ENCODE measurements at regions not wholly inside any gene's neighbourhood (a gene's known extent, or its start where the extent isn't known, plus 50 kb on each side); places are given as distances from the start of the nearest gene placed in this dataset.
"Not testable (repeated sequence)": the region's sequence is repeated elsewhere in the genome, so short reads cannot be mapped to it uniquely, and the experiment has no call there.

- DNase-seq, result no peak
- intact Hi-C loops (cut with DNase I), result no loop called here
These were observed 933.6 kb upstream of the ROBO1 start for GRCh38 chr3:80701349-80701748.

GRCh38 chr3:80697291-80697690 lies 929.5 kb upstream of the ROBO1 start:
- no peak for DNase-seq
- intact Hi-C loops (cut with DNase I), result no loop called here

GRCh38 chr3:80696280-80696679 lies 928.5 kb upstream of the ROBO1 start:
- DNase-seq, result no peak

GRCh38 chr3:80688814-80689213 lies 921.0 kb upstream of the ROBO1 start:
- DNase-seq, result peak in 16 of 42 donors; percentile 4 to 48 (median 20)
- intact Hi-C loops (cut with DNase I), result no loop called here

More at GRCh38 chr3:80696280-80696679, 928.5 kb upstream of the ROBO1 start:
- intact Hi-C loops (cut with DNase I), result no loop called here

GRCh38 chr3:80682951-80683350 lies 915.2 kb upstream of the ROBO1 start:
- no peak for DNase-seq
- intact Hi-C loops (cut with DNase I), result no loop called here

- no peak for DNase-seq
- intact Hi-C loops (cut with DNase I), result no loop called here
These were observed 914.4 kb upstream of the ROBO1 start for GRCh38 chr3:80682235-80682634.

- intact Hi-C loops (cut with DNase I), result no loop called here
- DNase-seq, result no peak
These were observed 910.0 kb upstream of the ROBO1 start for GRCh38 chr3:80677796-80678195.

GRCh38 chr3:80676866-80677265 lies 909.1 kb upstream of the ROBO1 start:
- no peak for DNase-seq
- intact Hi-C loops (cut with DNase I), result no loop called here

GRCh38 chr3:80676261-80676660 lies 908.5 kb upstream of the ROBO1 start:
- intact Hi-C loops (cut with DNase I), result no loop called here
- no peak for DNase-seq

- DNase-seq, result no peak
- intact Hi-C loops (cut with DNase I), result no loop called here
These were observed 908.0 kb upstream of the ROBO1 start for GRCh38 chr3:80675790-80676189.

- DNase-seq, result no peak
- intact Hi-C loops (cut with DNase I), result no loop called here
These were observed 900.9 kb upstream of the ROBO1 start for GRCh38 chr3:80668600-80669294.

GRCh38 chr3:80668100-80668499 lies 900.3 kb upstream of the ROBO1 start:
- intact Hi-C loops (cut with DNase I), result no loop called here
- DNase-seq, result no peak

GRCh38 chr3:80663426-80663825 lies 895.6 kb upstream of the ROBO1 start:
- DNase-seq, result peak in 1 of 42 donors; percentile 2

GRCh38 chr3:80655216-80655615 lies 887.4 kb upstream of the ROBO1 start:
- DNase-seq, result no peak
- intact Hi-C loops (cut with DNase I), result no loop called here

More at GRCh38 chr3:80663426-80663825, 895.6 kb upstream of the ROBO1 start:
- intact Hi-C loops (cut with DNase I), result no loop called here

- no peak for DNase-seq
- intact Hi-C loops (cut with DNase I), result no loop called here
These were observed 881.4 kb upstream of the ROBO1 start for GRCh38 chr3:80649170-80649569.

- intact Hi-C loops (cut with DNase I), result no loop called here
- DNase-seq, result no peak
These were observed 875.6 kb upstream of the ROBO1 start for GRCh38 chr3:80643421-80643820.

GRCh38 chr3:80618295-80619256 lies 850.8 kb upstream of the ROBO1 start:
- DNase-seq, result no peak
- intact Hi-C loops (cut with DNase I), result no loop called here

GRCh38 chr3:80612366-80612765 lies 844.6 kb upstream of the ROBO1 start:
- intact Hi-C loops (cut with DNase I), result no loop called here
- DNase-seq, result no peak

- DNase-seq; intact Hi-C loops (cut with DNase I): not testable (repeated sequence)
These were observed 840.3 kb upstream of the ROBO1 start for GRCh38 chr3:80608072-80608471.

- DNase-seq, result no peak
- intact Hi-C loops (cut with DNase I), result no loop called here
These were observed 838.3 kb upstream of the ROBO1 start for GRCh38 chr3:80606073-80606472.
